ENCODE measurements at regions not wholly inside any gene's neighbourhood (a gene's known extent, or its start where the extent isn't known, plus 50 kb on each side); places are given as distances from the start of the nearest gene placed in this dataset.

GRCh38 chr11:81007046-81007445 is 1566.2 kb upstream of the TENM4 start:
- DNase-seq: no peak

GRCh38 chr11:81005595-81005994 is 1564.8 kb upstream of the TENM4 start:
- DNase-seq: no peak

GRCh38 chr11:81004576-81004975 is 1563.7 kb upstream of the TENM4 start:
- DNase-seq: no peak

- no peak for DNase-seq
Observed at GRCh38 chr11:81002374-81002773, 1561.5 kb upstream of the TENM4 start.

GRCh38 chr11:81000735-81001134 is 1559.9 kb upstream of the TENM4 start:
- no peak for DNase-seq

GRCh38 chr11:81000334-81000733 is 1559.5 kb upstream of the TENM4 start:
- no peak for DNase-seq

- DNase-seq: no peak
Observed at GRCh38 chr11:80995523-80995922, 1554.7 kb upstream of the TENM4 start.

GRCh38 chr11:80993536-80993935 is 1552.7 kb upstream of the TENM4 start:
- no peak for DNase-seq

- no peak for DNase-seq
Observed at GRCh38 chr11:80990885-80991284, 1550.1 kb upstream of the TENM4 start.

- no peak for DNase-seq
Observed at GRCh38 chr11:80987171-80987570, 1546.3 kb upstream of the TENM4 start.

- DNase-seq: no peak
Observed at GRCh38 chr11:80986421-80987074, 1545.7 kb upstream of the TENM4 start.

- no peak for DNase-seq
Observed at GRCh38 chr11:80980227-80980626, 1539.4 kb upstream of the TENM4 start.

GRCh38 chr11:80973786-80974185 is 1533.0 kb upstream of the TENM4 start:
- DNase-seq: no peak

- DNase-seq: no peak
Observed at GRCh38 chr11:80970037-80970436, 1529.2 kb upstream of the TENM4 start.

GRCh38 chr11:80967649-80968048 is 1526.8 kb upstream of the TENM4 start:
- no peak for DNase-seq

GRCh38 chr11:80960381-80961029 is 1519.7 kb upstream of the TENM4 start:
- no peak for DNase-seq

- no peak for DNase-seq
Observed at GRCh38 chr11:80959751-80960150, 1518.9 kb upstream of the TENM4 start.

- DNase-seq: no peak
Observed at GRCh38 chr11:80958987-80959386, 1518.2 kb upstream of the TENM4 start.

- no peak for DNase-seq
Observed at GRCh38 chr11:80958361-80958760, 1517.5 kb upstream of the TENM4 start.

GRCh38 chr11:80955588-80955987 is 1514.8 kb upstream of the TENM4 start:
- no peak for DNase-seq

- no peak for DNase-seq
Observed at GRCh38 chr11:80948781-80949180, 1508.0 kb upstream of the TENM4 start.

- DNase-seq: no peak
Observed at GRCh38 chr11:80944758-80945157, 1503.9 kb upstream of the TENM4 start.

- no peak for DNase-seq
Observed at GRCh38 chr11:80943226-80943625, 1502.4 kb upstream of the TENM4 start.

- no peak for DNase-seq
Observed at GRCh38 chr11:80937842-80938241, 1497.0 kb upstream of the TENM4 start.

Data from left kidney (tissue), 1 donor.